ENCODE measurements at regions not wholly inside any gene's neighbourhood (a gene's known extent, or its start where the extent isn't known, plus 50 kb on each side); places are given as distances from the start of the nearest gene placed in this dataset.

DNA sequence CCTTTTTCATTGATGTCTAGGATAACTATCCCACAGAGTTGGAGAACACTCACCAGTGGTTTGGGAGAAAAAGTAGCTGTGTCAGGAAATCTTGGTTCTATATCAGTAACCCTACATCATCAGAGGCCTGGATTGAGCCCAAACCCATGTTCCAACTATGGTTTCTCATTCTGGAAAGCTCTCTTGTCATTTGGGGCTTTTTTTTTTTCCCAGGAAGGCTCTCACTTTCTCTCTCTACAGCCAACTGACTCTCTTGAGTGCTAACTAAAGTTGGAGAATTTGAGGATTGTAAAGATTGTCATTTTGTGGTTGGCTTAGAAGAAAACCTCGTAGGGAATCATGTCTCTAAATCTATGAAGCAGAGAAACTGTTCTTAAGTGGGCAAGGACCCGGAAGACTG lies 228.2 kb upstream of the DIPK2B start (continued):
- TF ChIP-seq, protein P1, sequence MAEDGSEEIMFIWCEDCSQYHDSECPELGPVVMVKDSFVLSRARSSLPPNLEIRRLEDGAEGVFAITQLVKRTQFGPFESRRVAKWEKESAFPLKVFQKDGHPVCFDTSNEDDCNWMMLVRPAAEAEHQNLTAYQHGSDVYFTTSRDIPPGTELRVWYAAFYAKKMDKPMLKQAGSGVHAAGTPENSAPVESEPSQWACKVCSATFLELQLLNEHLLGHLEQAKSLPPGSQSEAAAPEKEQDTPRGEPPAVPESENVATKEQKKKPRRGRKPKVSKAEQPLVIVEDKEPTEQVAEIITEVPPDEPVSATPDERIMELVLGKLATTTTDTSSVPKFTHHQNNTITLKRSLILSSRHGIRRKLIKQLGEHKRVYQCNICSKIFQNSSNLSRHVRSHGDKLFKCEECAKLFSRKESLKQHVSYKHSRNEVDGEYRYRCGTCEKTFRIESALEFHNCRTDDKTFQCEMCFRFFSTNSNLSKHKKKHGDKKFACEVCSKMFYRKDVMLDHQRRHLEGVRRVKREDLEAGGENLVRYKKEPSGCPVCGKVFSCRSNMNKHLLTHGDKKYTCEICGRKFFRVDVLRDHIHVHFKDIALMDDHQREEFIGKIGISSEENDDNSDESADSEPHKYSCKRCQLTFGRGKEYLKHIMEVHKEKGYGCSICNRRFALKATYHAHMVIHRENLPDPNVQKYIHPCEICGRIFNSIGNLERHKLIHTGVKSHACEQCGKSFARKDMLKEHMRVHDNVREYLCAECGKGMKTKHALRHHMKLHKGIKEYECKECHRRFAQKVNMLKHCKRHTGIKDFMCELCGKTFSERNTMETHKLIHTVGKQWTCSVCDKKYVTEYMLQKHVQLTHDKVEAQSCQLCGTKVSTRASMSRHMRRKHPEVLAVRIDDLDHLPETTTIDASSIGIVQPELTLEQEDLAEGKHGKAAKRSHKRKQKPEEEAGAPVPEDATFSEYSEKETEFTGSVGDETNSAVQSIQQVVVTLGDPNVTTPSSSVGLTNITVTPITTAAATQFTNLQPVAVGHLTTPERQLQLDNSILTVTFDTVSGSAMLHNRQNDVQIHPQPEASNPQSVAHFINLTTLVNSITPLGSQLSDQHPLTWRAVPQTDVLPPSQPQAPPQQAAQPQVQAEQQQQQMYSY (CRISPR knock-in tag; IDR thresholded peaks at IDR 0.05) = no peak

DNA sequence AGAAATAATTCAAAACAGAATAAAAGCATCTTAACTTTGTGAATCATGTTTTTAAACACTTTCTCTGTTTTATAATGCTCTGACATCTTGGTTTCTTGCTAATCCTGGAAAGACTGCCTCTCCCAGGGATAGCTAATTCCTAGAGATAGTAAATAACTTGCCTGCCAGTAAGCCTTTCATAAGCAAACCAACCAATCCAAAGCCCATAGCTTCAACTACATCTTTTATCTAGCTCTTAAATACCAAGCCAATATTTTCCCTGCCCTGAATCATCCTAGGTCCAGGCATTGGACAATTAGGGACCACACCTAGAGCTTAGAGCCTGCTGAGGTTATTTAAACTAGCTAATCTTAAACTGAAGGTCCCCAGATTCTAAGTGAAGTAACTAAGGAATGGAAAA lies 223.7 kb upstream of the DIPK2B start:
- no peak for FAIRE-seq
- POLR2A ChIA-PET = no interaction called here

More for the DNA sequence above, 223.7 kb upstream of the DIPK2B start:
- no peak overlapping the region for H3K4me3 ChIP-seq (replicated peaks in 1 of 3; ENCODE audit: insufficient read depth in 1 of 3, low read depth in 2 of 3, low read length in 3 of 3)
- no peak overlapping the region for H3K27ac ChIP-seq (ENCODE audit: extremely low read length, insufficient read depth, low read length)
- DNase-seq (ENCODE audit: low spot score) (no peak), ATAC-seq (no peak)
- TF ChIP-seq, protein P2, sequence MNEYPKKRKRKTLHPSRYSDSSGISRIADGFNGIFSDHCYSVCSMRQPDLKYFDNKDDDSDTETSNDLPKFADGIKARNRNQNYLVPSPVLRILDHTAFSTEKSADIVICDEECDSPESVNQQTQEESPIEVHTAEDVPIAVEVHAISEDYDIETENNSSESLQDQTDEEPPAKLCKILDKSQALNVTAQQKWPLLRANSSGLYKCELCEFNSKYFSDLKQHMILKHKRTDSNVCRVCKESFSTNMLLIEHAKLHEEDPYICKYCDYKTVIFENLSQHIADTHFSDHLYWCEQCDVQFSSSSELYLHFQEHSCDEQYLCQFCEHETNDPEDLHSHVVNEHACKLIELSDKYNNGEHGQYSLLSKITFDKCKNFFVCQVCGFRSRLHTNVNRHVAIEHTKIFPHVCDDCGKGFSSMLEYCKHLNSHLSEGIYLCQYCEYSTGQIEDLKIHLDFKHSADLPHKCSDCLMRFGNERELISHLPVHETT (CRISPR knock-in tag; conservative IDR thresholded peaks at IDR 0.05) = no peak
- H3K4me1 ChIP-seq (ENCODE audit: insufficient read depth, low read length) = no peaks in the 10 kb centered on the region
- intact Hi-C loops (cut with micrococcal nuclease; ENCODE audit: unreplicated experiment) = no loop called here
- CTCF ChIA-PET (ENCODE audit: low intra/inter-chr PET ratio, low total read pairs) = no interaction called here
- H3K36me3 ChIP-seq (replicated peaks in 1 of 2; ENCODE audit: control insufficient read depth in 1 of 2, insufficient read depth in 2 of 2, low read length in 2 of 2) = no peaks in the 10 kb centered on the region
- no peaks in the 10 kb centered on the region for H3K27me3 ChIP-seq (ENCODE audit: control insufficient read depth in 1 of 2, insufficient read depth in 2 of 2, low read length in 2 of 2)
- in situ Hi-C loops (cut with HindIII; ENCODE audit: extremely low pct_ligation_motif_present, low pct_unique_long_range_greater_than_20kb) = no loop called here
- H3K9me3 ChIP-seq (ENCODE audit: low read length) = no peaks in the 10 kb centered on the region
- H2AFZ ChIP-seq (ENCODE audit: low read length) = no peak overlapping the region
- no peak overlapping the region for H3K9ac ChIP-seq (ENCODE audit: insufficient read depth, low read depth, low read length)
- H3K4me2 ChIP-seq (ENCODE audit: low read depth, low read length) = no peak overlapping the region
- BruUV-seq (replicated peaks) = no TSS peak
- H3K79me2 ChIP-seq (ENCODE audit: insufficient read depth, low read length) = no peaks in the 10 kb centered on the region
- no peaks in the 10 kb centered on the region for H4K20me1 ChIP-seq (ENCODE audit: insufficient read depth, low read length)
